K562 (cell line): ENCODE measurements at regions not wholly inside any gene's neighbourhood (a gene's known extent, or its start where the extent isn't known, plus 50 kb on each side); places are given as distances from the start of the nearest gene placed in this dataset.
A peak's percentile ranks its signal among the peaks of the same experiment; 100 is the strongest.

Source experiments
- ATAC-seq: fragments of 200-7000 bp; cut with Tn5 transposase; 3 replicates; pipeline ENCODE4 v1.9.1; 2020; ENCODE audit warnings: moderate library complexity
- BruUV-seq: library from RNA; stranded (reverse); fragments of 400-500 nt; replicated peaks from 2 replicates; lab custom pipeline; 2021; lab: Mats Ljungman, UMichigan
- CTCF ChIA-PET: fragments of 300-600 bp; formaldehyde crosslinking; extraction: SDS; loops from one replicate; lab custom pipeline; 2021; ENCODE audit warnings: low intra/inter-chr PET ratio; lab: Yijun Ruan, JAX
- POLR2A ChIA-PET: fragments of 300-600, 350-650 bp; sonication (Branson Sonifier 250); formaldehyde crosslinking; extraction: SDS; loops from one replicate; lab custom pipeline; 2021; ENCODE audit warnings: antibody characterized with exemption, inconsistent platforms; lab: Yijun Ruan, JAX
- DNase-seq, 4 experiments: peaks; one replicate each; pipeline versions ENCODE4 v3.0.0 to v3.0.0-alpha.2; 2011 to 2018; ENCODE audit warnings: low spot score in 3 of 4, mixed read lengths in 3 of 4; ENCODE audit errors: extremely low read depth in 1 of 4
- FAIRE-seq: peaks from 2 replicates; lab custom pipeline; 2011; peaks lifted over from hg19 to GRCh38; lab: Jason Lieb, UNC
- H2AFZ ChIP-seq: 2 replicates; pipeline ENCODE4 v1.6.0; 2011; ENCODE audit warnings: low read depth, low read length, control low read depth, inconsistent platforms
- H3K27ac ChIP-seq: fragments of 200-600 bp; 3 replicates; pipeline ENCODE4 v1.8.0; 2011; ENCODE audit warnings: low read depth, mild to moderate bottlenecking, control low read depth, inconsistent platforms, low read length, moderate library complexity, mixed read lengths; ENCODE audit errors: extremely low read depth
- H3K27me3 ChIP-seq, 2 experiments: fragments of 300-600 bp in 1 of 2; 2 replicates in 1 of 2; 3 replicates in 1 of 2; pipeline versions ENCODE4 v1.6.0 to v1.8.0; 2011; ENCODE audit warnings: inconsistent platforms in 2 of 2, low read length in 2 of 2, mild to moderate bottlenecking in 1 of 2, mixed read lengths in 1 of 2, moderate library complexity in 1 of 2; ENCODE audit not compliant: control insufficient read depth in 2 of 2, insufficient read depth in 2 of 2
- H3K36me3 ChIP-seq: fragments of 300-600 bp; 3 replicates; pipeline ENCODE4 v1.8.0; 2011; ENCODE audit warnings: mild to moderate bottlenecking, low read length, inconsistent platforms; ENCODE audit not compliant: control insufficient read depth, insufficient read depth
- H3K4me1 ChIP-seq, 2 experiments: fragments of 200-600 bp in 1 of 2; replicated peaks in 1 of 2; 2 replicates in 1 of 2; 3 replicates in 1 of 2; pipeline versions ENCODE4 v1.5.1 to v1.8.0; 2011; ENCODE audit warnings: inconsistent platforms in 2 of 2, low read length in 2 of 2, mild to moderate bottlenecking in 1 of 2, mixed read lengths in 1 of 2, moderate library complexity in 1 of 2; ENCODE audit not compliant: control insufficient read depth in 2 of 2, insufficient read depth in 2 of 2
- H3K4me2 ChIP-seq: 2 replicates; pipeline ENCODE4 v1.6.1; 2011; ENCODE audit warnings: low read length, control low read depth, inconsistent platforms, mixed read lengths; ENCODE audit not compliant: insufficient read depth
- H3K4me3 ChIP-seq: fragments of 200-600 bp; sonication (generic), shearing (Covaris generic); 2 replicates; pipeline ENCODE4 v1.5.1; 2016; ENCODE audit warnings: control low read depth, inconsistent platforms
- H3K79me2 ChIP-seq: fragments of 200-600 bp; 3 replicates; pipeline ENCODE4 v1.8.0; 2011; ENCODE audit warnings: low read length, inconsistent platforms; ENCODE audit not compliant: control insufficient read depth, insufficient read depth
- H3K9ac ChIP-seq, 2 experiments: 2 replicates each; pipeline versions ENCODE4 v1.6.0 to v1.6.1; 2011; ENCODE audit warnings: low read depth in 2 of 2, low read length in 2 of 2, control low read depth in 1 of 2, inconsistent platforms in 1 of 2, mild to moderate bottlenecking in 1 of 2, mixed read lengths in 1 of 2; ENCODE audit not compliant: insufficient read depth in 1 of 2
- H3K9me1 ChIP-seq: one replicate; pipeline ENCODE4 v1.6.0; 2011; ENCODE audit warnings: inconsistent platforms, mild to moderate bottlenecking, low read length, moderate library complexity; ENCODE audit not compliant: control insufficient read depth, insufficient read depth
- H3K9me3 ChIP-seq: replicated peaks from 2 replicates; pipeline ENCODE4 v1.5.1; 2011; ENCODE audit warnings: low read depth, low read length, inconsistent platforms; ENCODE audit not compliant: control insufficient read depth, insufficient read depth
- H4K20me1 ChIP-seq: replicated peaks from 2 replicates; pipeline ENCODE4 v1.6.1; 2011; ENCODE audit warnings: low read length, inconsistent platforms, mixed read lengths; ENCODE audit not compliant: control insufficient read depth, insufficient read depth
- BACH1 ChIP-seq: fragments of 200-800 bp; sonication (Bioruptor generic); IDR thresholded peaks from 2 replicates; pipeline ENCODE4 v1.6.1; 2016; ENCODE audit warnings: missing genetic modification characterization, missing compliant biosample characterization
- CBX1 ChIP-seq: sonication (generic); IDR thresholded peaks from 2 replicates; pipeline ENCODE4 v1.6.1; 2016; ENCODE audit warnings: antibody characterized with exemption, low read depth, mild to moderate bottlenecking
- CBX3 ChIP-seq, 2 experiments: IDR thresholded peaks; 1 replicate in 1 of 2; 2 replicates in 1 of 2; pipeline ENCODE4 v1.6.1; 2012; ENCODE audit warnings: inconsistent platforms in 2 of 2, low read length in 2 of 2, borderline replicate concordance in 1 of 2, control low read depth in 1 of 2
- CBX5 ChIP-seq: IDR thresholded peaks from 2 replicates; pipeline ENCODE4 v1.6.1; 2014; ENCODE audit warnings: low read depth, borderline replicate concordance
- HLTF ChIP-seq: fragments of 450-650 bp; IDR thresholded peaks from 2 replicates; pipeline ENCODE4 v1.6.1; 2016
- KLF1 ChIP-seq: fragments of 450-650 bp; IDR thresholded peaks from 2 replicates; pipeline ENCODE4 v1.6.1; 2016; ENCODE audit warnings: missing genetic modification characterization, missing compliant biosample characterization
- MTA1 ChIP-seq: fragments of 450-650 bp; IDR thresholded peaks from 2 replicates; pipeline ENCODE4 v1.6.1; 2017; ENCODE audit warnings: borderline replicate concordance
- NKRF ChIP-seq: fragments of 450-650 bp; IDR thresholded peaks from 2 replicates; pipeline ENCODE4 v1.6.1; 2016; ENCODE audit warnings: borderline replicate concordance
- RFX7 ChIP-seq: fragments of 250-450 bp; sonication (Bioruptor Pico); IDR thresholded peaks from 2 replicates; pipeline ENCODE4 v1.5.1; 2021; ENCODE audit warnings: mild to moderate bottlenecking
- RUNX1 ChIP-seq: sonication (generic); IDR thresholded peaks from 2 replicates; pipeline ENCODE4 v1.6.1; 2016; ENCODE audit warnings: antibody characterized with exemption, low read depth
- TRIM28 ChIP-seq: fragments of 450-650 bp; IDR thresholded peaks from 2 replicates; pipeline ENCODE4 v1.6.1; 2017
- TSC22D4 ChIP-seq: fragments of 450-650 bp; IDR thresholded peaks from 2 replicates; pipeline ENCODE4 v1.6.1; 2016; ENCODE audit warnings: missing genetic modification characterization, missing biosample characterization, control low read depth
- ZBTB43 ChIP-seq: sonication (generic); formaldehyde crosslinking; IDR thresholded peaks from 2 replicates; pipeline ENCODE4 v1.8.0; 2023; ENCODE audit warnings: mild to moderate bottlenecking, missing genetic modification reagents
- ZEB2 ChIP-seq: fragments of 450-650 bp; IDR thresholded peaks from 2 replicates; pipeline ENCODE4 v1.6.1; 2016
- ZFP36 ChIP-seq: fragments of 150-350 bp; IDR thresholded peaks from 2 replicates; pipeline ENCODE4 v1.6.1; 2018; ENCODE audit warnings: low read length, low read depth; ENCODE audit not compliant: partially characterized antibody
- ZNF280B ChIP-seq: fragments of 250-450 bp; sonication (Bioruptor Pico); IDR thresholded peaks from 2 replicates; pipeline ENCODE4 v1.5.1; 2021; ENCODE audit warnings: mild to moderate bottlenecking
- ZNF384 ChIP-seq: IDR thresholded peaks from 2 replicates; pipeline ENCODE4 v1.6.1; 2012; ENCODE audit warnings: low read depth, low read length, improper control_type of control experiment
- ZNF507 ChIP-seq: conservative IDR thresholded peaks from 2 replicates; pipeline ENCODE4 v1.6.1; 2017; ENCODE audit warnings: missing genetic modification characterization, missing compliant biosample characterization
- ZNF780A ChIP-seq: fragments of 250-450 bp; sonication (Bioruptor Pico); IDR thresholded peaks from 2 replicates; pipeline ENCODE4 v1.5.0; 2021; ENCODE audit warnings: mild to moderate bottlenecking
- WGBS: fragments of 100-300 bp; shearing (Covaris generic); methylation state at CpG from one replicate; pipeline ENCODE4 v1.1.6; 2016; ENCODE audit warnings: low coverage, mixed read lengths; ENCODE audit not compliant: insufficient coverage; ENCODE audit errors: missing lambda C conversion rate; 5-methylcytosine and 5-hydroxymethylcytosine counted together
- in situ Hi-C: fragments of 300-500 bp; cut with MboI; formaldehyde crosslinking; loops from 4 replicates; pipeline ENCODE4 v1.15.0; 2018; ENCODE audit warnings: inconsistent platforms, mixed read lengths
- intact Hi-C: fragments of 100-400 bp; cut with micrococcal nuclease; formaldehyde crosslinking; loops from 2 replicates; pipeline ENCODE4 v1.14.2; 2022
- TF ChIP-seq, protein P1 (sequence below): fragments of 450-650 bp; IDR thresholded peaks from 2 replicates; pipeline ENCODE4 v1.6.1; 2018; ENCODE audit warnings: mild to moderate bottlenecking, low read depth; ENCODE audit not compliant: partially characterized antibody

GRCh38 chr2:31693882-31694281 lies 113.1 kb upstream of the SRD5A2 start:
- in situ Hi-C loops: no loop called here
- Histone ChIP-seq H3K4me3 (no peak overlapping the region), H2AFZ (no peak overlapping the region), H3K9me1 (no peaks in the 10 kb centered on the region), H3K9me3 (peaks cover 9% of the 10 kb centered on the region; the same call in 1 of the 2 replicates), H3K27ac (no peak overlapping the region), H3K4me1 (no peaks in the 10 kb centered on the region), H3K4me2 (no peak overlapping the region), H4K20me1 (no peaks in the 10 kb centered on the region), H3K9ac (no peak overlapping the region), H3K79me2 (no peaks in the 10 kb centered on the region), H3K27me3 (no peaks in the 10 kb centered on the region), H3K36me3 (no peaks in the 10 kb centered on the region)
- intact Hi-C loops: loop anchor here (5.0 kb wide), 1 partner anchor 143 kb away; no protein-coding TSS in a partner anchor
- no peak for FAIRE-seq
- ChIA-PET CTCF (no interaction called here), POLR2A (no interaction called here)
- peak in 1 of 4 experiments; percentile 13 for DNase-seq
- WGBS: 0% methylated on average over 3 of the region's 3 CpGs
- no TSS peak for BruUV-seq
- ATAC-seq: no peak
- TF ChIP-seq, protein P1, sequence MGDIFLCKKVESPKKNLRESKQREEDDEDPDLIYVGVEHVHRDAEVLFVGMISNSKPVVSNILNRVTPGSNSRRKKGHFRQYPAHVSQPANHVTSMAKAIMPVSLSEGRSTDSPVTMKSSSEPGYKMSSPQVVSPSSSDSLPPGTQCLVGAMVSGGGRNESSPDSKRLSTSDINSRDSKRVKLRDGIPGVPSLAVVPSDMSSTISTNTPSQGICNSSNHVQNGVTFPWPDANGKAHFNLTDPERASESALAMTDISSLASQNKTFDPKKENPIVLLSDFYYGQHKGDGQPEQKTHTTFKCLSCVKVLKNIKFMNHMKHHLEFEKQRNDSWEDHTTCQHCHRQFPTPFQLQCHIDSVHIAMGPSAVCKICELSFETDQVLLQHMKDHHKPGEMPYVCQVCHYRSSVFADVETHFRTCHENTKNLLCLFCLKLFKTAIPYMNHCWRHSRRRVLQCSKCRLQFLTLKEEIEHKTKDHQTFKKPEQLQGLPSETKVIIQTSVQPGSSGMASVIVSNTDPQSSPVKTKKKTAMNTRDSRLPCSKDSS: peak; percentile 79
- no peak for TF ChIP-seq ZNF780A (CRISPR knock-in tag)
- TF ChIP-seq ZNF384: no peak
- TF ChIP-seq RUNX1: no peak
- TF ChIP-seq ZNF280B (CRISPR knock-in tag): peak; percentile 66; the same call in 1 of the 2 replicates
- peak; percentile 96 to 98 for TF ChIP-seq CBX3 (IDR thresholded peaks at IDR 0.05; ENCODE audit: borderline replicate concordance in 1 of 2, low read length in 2 of 2)
- TF ChIP-seq CBX5: peak; percentile 98
- TF ChIP-seq ZNF507 (tag): no peak
- TF ChIP-seq ZFP36: peak; percentile 56
- no peak for TF ChIP-seq RFX7 (CRISPR knock-in tag)
- no peak for TF ChIP-seq BACH1 (tag)
- no peak for TF ChIP-seq MTA1
- TF ChIP-seq TRIM28: peak; percentile 94
- peak; percentile 97; the same call in 1 of the 2 replicates for TF ChIP-seq CBX1
- no peak for TF ChIP-seq TSC22D4 (tag)
- peak; percentile 63; the same call in 1 of the 2 replicates for TF ChIP-seq ZEB2
- no peak for TF ChIP-seq ZBTB43 (CRISPR knock-in tag)
- no peak for TF ChIP-seq KLF1 (tag)
- TF ChIP-seq HLTF: 0 out of 2 replicates have a peak, but pooled peaks have one; percentile 50
- no peak for TF ChIP-seq NKRF
